ENCODE measurements at regions not wholly inside any gene's neighbourhood (a gene's known extent, or its start where the extent isn't known, plus 50 kb on each side); places are given as distances from the start of the nearest gene placed in this dataset.

GRCh38 chr3:72492240-72492639 is 356.0 kb downstream of the SHQ1 start:
- TF ChIP-seq, protein P1, sequence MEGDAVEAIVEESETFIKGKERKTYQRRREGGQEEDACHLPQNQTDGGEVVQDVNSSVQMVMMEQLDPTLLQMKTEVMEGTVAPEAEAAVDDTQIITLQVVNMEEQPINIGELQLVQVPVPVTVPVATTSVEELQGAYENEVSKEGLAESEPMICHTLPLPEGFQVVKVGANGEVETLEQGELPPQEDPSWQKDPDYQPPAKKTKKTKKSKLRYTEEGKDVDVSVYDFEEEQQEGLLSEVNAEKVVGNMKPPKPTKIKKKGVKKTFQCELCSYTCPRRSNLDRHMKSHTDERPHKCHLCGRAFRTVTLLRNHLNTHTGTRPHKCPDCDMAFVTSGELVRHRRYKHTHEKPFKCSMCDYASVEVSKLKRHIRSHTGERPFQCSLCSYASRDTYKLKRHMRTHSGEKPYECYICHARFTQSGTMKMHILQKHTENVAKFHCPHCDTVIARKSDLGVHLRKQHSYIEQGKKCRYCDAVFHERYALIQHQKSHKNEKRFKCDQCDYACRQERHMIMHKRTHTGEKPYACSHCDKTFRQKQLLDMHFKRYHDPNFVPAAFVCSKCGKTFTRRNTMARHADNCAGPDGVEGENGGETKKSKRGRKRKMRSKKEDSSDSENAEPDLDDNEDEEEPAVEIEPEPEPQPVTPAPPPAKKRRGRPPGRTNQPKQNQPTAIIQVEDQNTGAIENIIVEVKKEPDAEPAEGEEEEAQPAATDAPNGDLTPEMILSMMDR (IDR thresholded peaks at IDR 0.05) = no peak

GRCh38 chr3:72490688-72491435 is 357.4 kb downstream of the SHQ1 start:
- TF ChIP-seq, protein P1 (IDR thresholded peaks at IDR 0.05) = no peak

GRCh38 chr3:72489901-72490300 is 358.3 kb downstream of the SHQ1 start:
- TF ChIP-seq, protein P1 (IDR thresholded peaks at IDR 0.05) = no peak

DNA sequence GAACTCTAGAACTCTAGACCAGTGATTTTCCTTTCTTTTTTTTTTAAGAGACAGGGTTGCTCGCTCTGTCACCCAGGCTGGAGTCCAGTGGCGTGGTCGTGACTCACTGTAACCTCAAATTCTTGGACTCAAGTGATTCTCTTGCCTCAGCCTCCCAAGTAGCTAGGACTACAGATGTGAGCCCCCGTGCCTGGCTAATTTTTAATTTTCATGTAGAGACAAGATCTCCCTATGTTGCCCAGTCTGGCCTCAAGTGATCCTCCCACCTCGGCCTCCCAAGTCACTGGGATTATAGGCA is 359.6 kb downstream of the SHQ1 start:
- TF ChIP-seq, protein P1 (IDR thresholded peaks at IDR 0.05) = no peak

- TF ChIP-seq, protein P1 (IDR thresholded peaks at IDR 0.05) = no peak
These were observed 360.1 kb downstream of the SHQ1 start for GRCh38 chr3:72487946-72488737.

GRCh38 chr3:72487078-72487765 is 361.0 kb downstream of the SHQ1 start:
- TF ChIP-seq, protein P1 (IDR thresholded peaks at IDR 0.05) = no peak

GRCh38 chr3:72485641-72486040 is 362.6 kb downstream of the SHQ1 start:
- TF ChIP-seq, protein P1 (IDR thresholded peaks at IDR 0.05) = no peak
